OCI-LY7 (cell line): ENCODE measurements at regions not wholly inside any gene's neighbourhood (a gene's known extent, or its start where the extent isn't known, plus 50 kb on each side); places are given as distances from the start of the nearest gene placed in this dataset.

ENCODE experiments used
- CTCF ChIP-seq: fragments of 200-600 bp; sonication (generic); conservative IDR thresholded peaks from 2 replicates; pipeline ENCODE4 v1.5.1; 2014; ENCODE audit warnings: mild to moderate bottlenecking, antibody characterized with exemption, low read length, moderate library complexity, mixed read lengths
- EZH2phosphoT487 ChIP-seq: fragments of 200-600 bp; sonication (generic); IDR thresholded peaks from 2 replicates; pipeline ENCODE4 v1.6.1; 2018; ENCODE audit warnings: low read depth, borderline replicate concordance, mild to moderate bottlenecking, mixed run types, antibody characterized with exemption, low read length, moderate library complexity, mixed read lengths

- TF ChIP-seq CTCF (no peak), EZH2phosphoT487 (no peak)
Measured at GRCh38 chr2:145811276-145812164, 1291.6 kb upstream of the ZEB2 start.
